ENCODE measurements at regions not wholly inside any gene's neighbourhood (a gene's known extent, or its start where the extent isn't known, plus 50 kb on each side); places are given as distances from the start of the nearest gene placed in this dataset.

GRCh38 chr10:80794994-80795393 is 257.3 kb downstream of the SH2D4B start:
- Histone ChIP-seq H3K27me3 (replicated peaks in 1 of 4; ENCODE audit: control extremely low read depth in 1 of 4, control insufficient read depth in 3 of 4, insufficient read depth in 4 of 4, low read length in 3 of 4) (no peaks in the 10 kb centered on the region), H3K79me2 (ENCODE audit: control insufficient read depth, insufficient read depth, low read length) (no peaks in the 10 kb centered on the region), H3K9me3 (ENCODE audit: control extremely low read depth in 1 of 3, control insufficient read depth in 2 of 3, insufficient read depth in 1 of 3, low read length in 2 of 3) (no peaks in the 10 kb centered on the region), H3K4me3 (ENCODE audit: control extremely low read depth in 1 of 5, extremely low read depth in 1 of 5, insufficient read depth in 1 of 5, low read depth in 2 of 5, low read length in 4 of 5) (no peak overlapping the region), H4K20me1 (ENCODE audit: control insufficient read depth, insufficient read depth, low read length, poor library complexity, severe bottlenecking) (no peaks in the 10 kb centered on the region), H3K4me1 (ENCODE audit: control insufficient read depth in 2 of 2, insufficient read depth in 2 of 2, low read length in 2 of 2) (no peaks in the 10 kb centered on the region), H3K4me2 (replicated peaks; ENCODE audit: low read depth, low read length, poor library complexity, severe bottlenecking) (no peak overlapping the region), H3K9ac (ENCODE audit: low read length) (no peak overlapping the region), H2AFZ (ENCODE audit: insufficient read depth, low read depth, low read length, poor library complexity, severe bottlenecking) (no peak overlapping the region), H3K27ac (ENCODE audit: low read length in 2 of 2) (no peak overlapping the region), H3K36me3 (replicated peaks in 1 of 2; ENCODE audit: control extremely low read depth in 1 of 2, control insufficient read depth in 1 of 2, extremely low read depth in 1 of 2, insufficient read depth in 2 of 2, low read length in 1 of 2) (no peaks in the 10 kb centered on the region)
- TF ChIP-seq EZH2 (IDR thresholded peaks at IDR 0.05; ENCODE audit: borderline replicate concordance, insufficient read depth, low read depth, low read length, poor library complexity, severe bottlenecking) = no peak
- TF ChIP-seq, protein P1, sequence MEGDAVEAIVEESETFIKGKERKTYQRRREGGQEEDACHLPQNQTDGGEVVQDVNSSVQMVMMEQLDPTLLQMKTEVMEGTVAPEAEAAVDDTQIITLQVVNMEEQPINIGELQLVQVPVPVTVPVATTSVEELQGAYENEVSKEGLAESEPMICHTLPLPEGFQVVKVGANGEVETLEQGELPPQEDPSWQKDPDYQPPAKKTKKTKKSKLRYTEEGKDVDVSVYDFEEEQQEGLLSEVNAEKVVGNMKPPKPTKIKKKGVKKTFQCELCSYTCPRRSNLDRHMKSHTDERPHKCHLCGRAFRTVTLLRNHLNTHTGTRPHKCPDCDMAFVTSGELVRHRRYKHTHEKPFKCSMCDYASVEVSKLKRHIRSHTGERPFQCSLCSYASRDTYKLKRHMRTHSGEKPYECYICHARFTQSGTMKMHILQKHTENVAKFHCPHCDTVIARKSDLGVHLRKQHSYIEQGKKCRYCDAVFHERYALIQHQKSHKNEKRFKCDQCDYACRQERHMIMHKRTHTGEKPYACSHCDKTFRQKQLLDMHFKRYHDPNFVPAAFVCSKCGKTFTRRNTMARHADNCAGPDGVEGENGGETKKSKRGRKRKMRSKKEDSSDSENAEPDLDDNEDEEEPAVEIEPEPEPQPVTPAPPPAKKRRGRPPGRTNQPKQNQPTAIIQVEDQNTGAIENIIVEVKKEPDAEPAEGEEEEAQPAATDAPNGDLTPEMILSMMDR (IDR thresholded peaks at IDR 0.05) = no peak
- ChIA-PET CTCF (no interaction called here), POLR2A (no interaction called here)
- ATAC-seq (ENCODE audit: low read depth) = no peak
- H3K27me3 Mint-ChIP-seq = peaks cover 15% of the 10 kb centered on the region
- no peak for DNase-seq
- no peak overlapping the region for H3K4me3 Mint-ChIP-seq
- intact Hi-C loops (cut with micrococcal nuclease) = no loop called here
- no CpG with 5 or more reads among the region's 3 CpGs for WGBS (ENCODE audit: insufficient coverage)
- H3K4me1 Mint-ChIP-seq = no peaks in the 10 kb centered on the region
- H3K27ac Mint-ChIP-seq = no peak overlapping the region
- no peaks in the 10 kb centered on the region for H3K9me3 Mint-ChIP-seq (ENCODE audit: insufficient read depth)

- H3K9me3 Mint-ChIP-seq (ENCODE audit: insufficient read depth) = peaks cover 5% of the 10 kb centered on the region
- CTCF ChIA-PET = no interaction called here
- POLR2A ChIA-PET = no interaction called here
- H3K9me3 ChIP-seq (ENCODE audit: control extremely low read depth in 1 of 3, control insufficient read depth in 2 of 3, insufficient read depth in 1 of 3, low read length in 2 of 3) = peaks cover 0 to 5% (median 0%) of the 10 kb centered on the region in 3 donors
- no peaks in the 10 kb centered on the region for H4K20me1 ChIP-seq (ENCODE audit: control insufficient read depth, insufficient read depth, low read length, poor library complexity, severe bottlenecking)
- TF ChIP-seq, protein P1 (IDR thresholded peaks at IDR 0.05) = no peak
- TF ChIP-seq EZH2 (IDR thresholded peaks at IDR 0.05; ENCODE audit: borderline replicate concordance, insufficient read depth, low read depth, low read length, poor library complexity, severe bottlenecking) = no peak
- H3K79me2 ChIP-seq (ENCODE audit: control insufficient read depth, insufficient read depth, low read length) = no peaks in the 10 kb centered on the region
- DNase-seq (no peak), ATAC-seq (ENCODE audit: low read depth) (no peak)
- H3K9ac ChIP-seq (ENCODE audit: low read length) = no peak overlapping the region
- no peak overlapping the region for H3K27ac ChIP-seq (ENCODE audit: low read length in 2 of 2)
- H3K4me3 Mint-ChIP-seq = no peak overlapping the region
- WGBS (ENCODE audit: insufficient coverage) = no CpG with 5 or more reads among the region's 2 CpGs
- no peak overlapping the region for H3K4me2 ChIP-seq (replicated peaks; ENCODE audit: low read depth, low read length, poor library complexity, severe bottlenecking)
- no peaks in the 10 kb centered on the region for H3K4me1 ChIP-seq (ENCODE audit: control insufficient read depth in 2 of 2, insufficient read depth in 2 of 2, low read length in 2 of 2)
- H3K27me3 Mint-ChIP-seq = peaks cover 4% of the 10 kb centered on the region
- H2AFZ ChIP-seq (ENCODE audit: insufficient read depth, low read depth, low read length, poor library complexity, severe bottlenecking) = no peak overlapping the region
- H3K27me3 ChIP-seq (replicated peaks in 1 of 4; ENCODE audit: control extremely low read depth in 1 of 4, control insufficient read depth in 3 of 4, insufficient read depth in 4 of 4, low read length in 3 of 4) = no peaks in the 10 kb centered on the region
- H3K36me3 ChIP-seq (replicated peaks in 1 of 2; ENCODE audit: control extremely low read depth in 1 of 2, control insufficient read depth in 1 of 2, extremely low read depth in 1 of 2, insufficient read depth in 2 of 2, low read length in 1 of 2) = no peaks in the 10 kb centered on the region
- no peak overlapping the region for H3K4me3 ChIP-seq (ENCODE audit: control extremely low read depth in 1 of 5, extremely low read depth in 1 of 5, insufficient read depth in 1 of 5, low read depth in 2 of 5, low read length in 4 of 5)
- no peak overlapping the region for H3K27ac Mint-ChIP-seq
- no peaks in the 10 kb centered on the region for H3K4me1 Mint-ChIP-seq
- intact Hi-C loops (cut with micrococcal nuclease) = no loop called here
Measured at GRCh38 chr10:80805343-80806020, 267.8 kb downstream of the SH2D4B start.

Data from B cell (primary cell).